ENCODE measurements at regions not wholly inside any gene's neighbourhood (a gene's known extent, or its start where the extent isn't known, plus 50 kb on each side); places are given as distances from the start of the nearest gene placed in this dataset.

DNA sequence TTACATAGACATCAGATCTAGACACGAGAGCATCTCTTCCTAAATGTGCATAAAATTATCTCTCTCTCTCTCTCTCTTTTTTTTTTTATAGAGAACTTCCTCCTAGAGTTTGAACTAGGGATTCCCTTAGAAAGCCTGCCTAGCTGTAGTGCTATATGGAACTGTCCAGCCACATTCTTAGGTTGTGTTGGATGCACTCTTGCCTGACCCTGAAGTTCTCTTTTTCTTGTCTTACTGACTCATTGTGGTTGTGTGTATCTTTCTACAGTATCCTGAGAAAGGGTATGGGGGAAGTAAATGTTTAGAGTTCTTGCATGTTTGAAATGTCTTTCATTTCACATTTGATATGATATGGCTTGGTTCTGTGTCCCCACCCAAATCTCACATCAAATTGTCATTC lies 368.2 kb downstream of the CDH2 start:
- no peaks in the 10 kb centered on the region for H4K20me1 ChIP-seq (ENCODE audit: insufficient read depth, low read length)
- H3K27me3 Mint-ChIP-seq (ENCODE audit: low read depth, unreplicated experiment), result no peaks in the 10 kb centered on the region
- H3K9me3 ChIP-seq (ENCODE audit: insufficient read depth, low read depth, low read length), result no peaks in the 10 kb centered on the region
- H3K27ac Mint-ChIP-seq (ENCODE audit: unreplicated experiment), result no peak overlapping the region
- no peaks in the 10 kb centered on the region for H3K79me2 ChIP-seq (ENCODE audit: insufficient read depth, low read length)
- no peaks in the 10 kb centered on the region for H3K36me3 Mint-ChIP-seq (ENCODE audit: low read depth, unreplicated experiment)
- no peaks in the 10 kb centered on the region for H3K9me3 Mint-ChIP-seq (ENCODE audit: unreplicated experiment)
- no peaks in the 10 kb centered on the region for H3K27me3 ChIP-seq (ENCODE audit: insufficient read depth, low read length)
- no peak for FAIRE-seq
- TF ChIP-seq, protein P1, sequence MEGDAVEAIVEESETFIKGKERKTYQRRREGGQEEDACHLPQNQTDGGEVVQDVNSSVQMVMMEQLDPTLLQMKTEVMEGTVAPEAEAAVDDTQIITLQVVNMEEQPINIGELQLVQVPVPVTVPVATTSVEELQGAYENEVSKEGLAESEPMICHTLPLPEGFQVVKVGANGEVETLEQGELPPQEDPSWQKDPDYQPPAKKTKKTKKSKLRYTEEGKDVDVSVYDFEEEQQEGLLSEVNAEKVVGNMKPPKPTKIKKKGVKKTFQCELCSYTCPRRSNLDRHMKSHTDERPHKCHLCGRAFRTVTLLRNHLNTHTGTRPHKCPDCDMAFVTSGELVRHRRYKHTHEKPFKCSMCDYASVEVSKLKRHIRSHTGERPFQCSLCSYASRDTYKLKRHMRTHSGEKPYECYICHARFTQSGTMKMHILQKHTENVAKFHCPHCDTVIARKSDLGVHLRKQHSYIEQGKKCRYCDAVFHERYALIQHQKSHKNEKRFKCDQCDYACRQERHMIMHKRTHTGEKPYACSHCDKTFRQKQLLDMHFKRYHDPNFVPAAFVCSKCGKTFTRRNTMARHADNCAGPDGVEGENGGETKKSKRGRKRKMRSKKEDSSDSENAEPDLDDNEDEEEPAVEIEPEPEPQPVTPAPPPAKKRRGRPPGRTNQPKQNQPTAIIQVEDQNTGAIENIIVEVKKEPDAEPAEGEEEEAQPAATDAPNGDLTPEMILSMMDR (IDR thresholded peaks at IDR 0.05; ENCODE audit: insufficient read depth, low read depth, low read length), result no peak
- no peak for TF ChIP-seq EZH2 (IDR thresholded peaks at IDR 0.05; ENCODE audit: insufficient read depth, low read length)
- no peak overlapping the region for H2AFZ ChIP-seq (ENCODE audit: low read depth, low read length)
- no peaks in the 10 kb centered on the region for H3K4me1 ChIP-seq (ENCODE audit: insufficient read depth, low read length)
- H3K9ac ChIP-seq (ENCODE audit: low read length), result no peak overlapping the region
- no peak overlapping the region for H3K4me2 ChIP-seq (ENCODE audit: low read length)
- H3K4me3 Mint-ChIP-seq (ENCODE audit: unreplicated experiment), result no peak overlapping the region
- no peaks in the 10 kb centered on the region for H3K36me3 ChIP-seq (ENCODE audit: insufficient read depth, low read length)
- peaks cover 6% of the 10 kb centered on the region for H3K4me1 Mint-ChIP-seq (ENCODE audit: low read depth, unreplicated experiment)
- H3K4me3 ChIP-seq (ENCODE audit: insufficient read depth, low read depth, low read length), result no peak overlapping the region
- H3K27ac ChIP-seq (ENCODE audit: low read depth, low read length), result no peak overlapping the region
- peak; percentile 26 for DNase-seq (ENCODE audit: low read depth)

GRCh38 chr18:27803957-27804356 lies 373.0 kb downstream of the CDH2 start:
- H3K9ac ChIP-seq (ENCODE audit: low read length), result no peak overlapping the region
- peak; percentile 3 for DNase-seq (ENCODE audit: low read depth)
- H3K27ac Mint-ChIP-seq (ENCODE audit: unreplicated experiment), result no peak overlapping the region
- no peaks in the 10 kb centered on the region for H4K20me1 ChIP-seq (ENCODE audit: insufficient read depth, low read length)
- no peak overlapping the region for H3K4me3 Mint-ChIP-seq (ENCODE audit: unreplicated experiment)
- H2AFZ ChIP-seq (ENCODE audit: low read depth, low read length), result no peak overlapping the region
- H3K79me2 ChIP-seq (ENCODE audit: insufficient read depth, low read length), result no peaks in the 10 kb centered on the region
- FAIRE-seq, result no peak
- no peaks in the 10 kb centered on the region for H3K4me1 ChIP-seq (ENCODE audit: insufficient read depth, low read length)
- H3K27ac ChIP-seq (ENCODE audit: low read depth, low read length), result no peak overlapping the region
- no peaks in the 10 kb centered on the region for H3K36me3 Mint-ChIP-seq (ENCODE audit: low read depth, unreplicated experiment)
- no peak for TF ChIP-seq EZH2 (IDR thresholded peaks at IDR 0.05; ENCODE audit: insufficient read depth, low read length)
- TF ChIP-seq, protein P1 (IDR thresholded peaks at IDR 0.05; ENCODE audit: insufficient read depth, low read depth, low read length), result no peak
- H3K27me3 ChIP-seq (ENCODE audit: insufficient read depth, low read length), result no peaks in the 10 kb centered on the region
- no peaks in the 10 kb centered on the region for H3K36me3 ChIP-seq (ENCODE audit: insufficient read depth, low read length)
- H3K4me3 ChIP-seq (ENCODE audit: insufficient read depth, low read depth, low read length), result no peak overlapping the region
- H3K4me2 ChIP-seq (ENCODE audit: low read length), result no peak overlapping the region
- H3K27me3 Mint-ChIP-seq (ENCODE audit: low read depth, unreplicated experiment), result no peaks in the 10 kb centered on the region
- no peaks in the 10 kb centered on the region for H3K9me3 Mint-ChIP-seq (ENCODE audit: unreplicated experiment)
- no peaks in the 10 kb centered on the region for H3K9me3 ChIP-seq (ENCODE audit: insufficient read depth, low read depth, low read length)
- peaks cover 5% of the 10 kb centered on the region for H3K4me1 Mint-ChIP-seq (ENCODE audit: low read depth, unreplicated experiment)

- TF ChIP-seq, protein P1 (IDR thresholded peaks at IDR 0.05; ENCODE audit: insufficient read depth, low read depth, low read length), result no peak
- no peak for TF ChIP-seq EZH2 (IDR thresholded peaks at IDR 0.05; ENCODE audit: insufficient read depth, low read length)
- no peak for FAIRE-seq
- peaks cover 3% of the 10 kb centered on the region for H3K4me1 Mint-ChIP-seq (ENCODE audit: low read depth, unreplicated experiment)
Measured at GRCh38 chr18:27797484-27797883, 379.4 kb downstream of the CDH2 start.

More at GRCh38 chr18:27797484-27797883, 379.4 kb downstream of the CDH2 start:
- no peak for DNase-seq (ENCODE audit: low read depth)
- Histone ChIP-seq H3K4me1 (ENCODE audit: insufficient read depth, low read length) (no peaks in the 10 kb centered on the region), H3K27ac (ENCODE audit: low read depth, low read length) (no peak overlapping the region), H2AFZ (ENCODE audit: low read depth, low read length) (no peak overlapping the region), H3K9ac (ENCODE audit: low read length) (no peak overlapping the region), H3K4me3 (ENCODE audit: insufficient read depth, low read depth, low read length) (no peak overlapping the region), H3K36me3 (ENCODE audit: insufficient read depth, low read length) (no peaks in the 10 kb centered on the region), H3K27me3 (ENCODE audit: insufficient read depth, low read length) (no peaks in the 10 kb centered on the region), H3K9me3 (ENCODE audit: insufficient read depth, low read depth, low read length) (no peaks in the 10 kb centered on the region), H3K79me2 (ENCODE audit: insufficient read depth, low read length) (no peaks in the 10 kb centered on the region), H3K4me2 (ENCODE audit: low read length) (no peak overlapping the region), H4K20me1 (ENCODE audit: insufficient read depth, low read length) (no peaks in the 10 kb centered on the region)
- Mint-ChIP-seq H3K4me3 (ENCODE audit: unreplicated experiment) (no peak overlapping the region), H3K27me3 (ENCODE audit: low read depth, unreplicated experiment) (no peaks in the 10 kb centered on the region), H3K27ac (ENCODE audit: unreplicated experiment) (no peak overlapping the region), H3K9me3 (ENCODE audit: unreplicated experiment) (no peaks in the 10 kb centered on the region), H3K36me3 (ENCODE audit: low read depth, unreplicated experiment) (no peaks in the 10 kb centered on the region)

Data from astrocyte (in vitro differentiated cells and primary cell).